Large intestine (tissue), 3 donors: ENCODE measurements at regions not wholly inside any gene's neighbourhood (a gene's known extent, or its start where the extent isn't known, plus 50 kb on each side); places are given as distances from the start of the nearest gene placed in this dataset.
"Not testable (repeated sequence)": the region's sequence is repeated elsewhere in the genome, so short reads cannot be mapped to it uniquely, and the experiment has no call there.

Experiments
- DNase-seq, 2 donors: peaks; one replicate each; pipeline versions ENCODE4 v3.0.0 to v3.0.0-alpha.2; 2013
- H3K27ac ChIP-seq: one replicate; pipeline ENCODE4 v1.5.1; 2013; ENCODE audit warnings: low read length
- H3K27me3 ChIP-seq: 2 replicates; pipeline ENCODE4 v1.6.1; 2013; ENCODE audit warnings: low read length; ENCODE audit not compliant: control insufficient read depth, insufficient read depth
- H3K36me3 ChIP-seq: 2 replicates; pipeline ENCODE4 v1.6.1; 2013; ENCODE audit warnings: low read length; ENCODE audit not compliant: control insufficient read depth, insufficient read depth
- H3K4me1 ChIP-seq: one replicate; pipeline ENCODE4 v1.6.1; 2013; ENCODE audit warnings: low read length; ENCODE audit not compliant: control insufficient read depth, insufficient read depth
- H3K4me3 ChIP-seq: one replicate; pipeline ENCODE4 v1.5.1; 2013; ENCODE audit warnings: low read length
- H3K9me3 ChIP-seq: one replicate; pipeline ENCODE4 v1.6.1; 2013; ENCODE audit warnings: mild to moderate bottlenecking, low read depth, low read length, moderate library complexity; ENCODE audit not compliant: control insufficient read depth
- WGBS: methylation state at CpG from one replicate; pipeline ENCODE4 v1.1.5; 2013; ENCODE audit warnings: low lambda C conversion rate; ENCODE audit not compliant: insufficient coverage; 5-methylcytosine and 5-hydroxymethylcytosine counted together

DNA sequence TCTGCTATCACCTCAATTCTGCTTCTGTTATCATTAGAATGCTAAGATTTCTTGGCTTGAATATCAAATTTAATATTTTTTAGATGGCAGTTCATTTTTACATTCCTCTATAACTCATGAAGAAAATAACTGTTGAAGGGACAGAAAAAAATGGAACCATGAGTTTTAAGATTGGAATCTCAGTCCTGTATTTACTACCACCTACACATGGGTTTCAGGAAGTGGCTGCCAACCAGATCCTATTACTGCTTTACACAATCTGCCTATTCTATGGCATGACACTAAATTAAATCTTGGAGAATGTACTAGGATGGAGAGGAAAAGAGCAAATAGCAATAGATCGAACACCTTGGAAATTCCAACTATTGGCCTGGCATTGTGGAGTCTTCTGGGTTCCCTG is 140.8 kb downstream of the DUSP6 start:
- H3K27me3 ChIP-seq = no peaks in the 10 kb centered on the region
- H3K27ac ChIP-seq = peak overlapping the region; percentile 29
- no peak for DNase-seq
- WGBS = no CpG with 5 or more reads among the region's 1 CpG
- H3K9me3 ChIP-seq = no peaks in the 10 kb centered on the region
- H3K4me1 ChIP-seq = peaks cover 18% of the 10 kb centered on the region
- no peak overlapping the region for H3K4me3 ChIP-seq
- no peaks in the 10 kb centered on the region for H3K36me3 ChIP-seq

DNA sequence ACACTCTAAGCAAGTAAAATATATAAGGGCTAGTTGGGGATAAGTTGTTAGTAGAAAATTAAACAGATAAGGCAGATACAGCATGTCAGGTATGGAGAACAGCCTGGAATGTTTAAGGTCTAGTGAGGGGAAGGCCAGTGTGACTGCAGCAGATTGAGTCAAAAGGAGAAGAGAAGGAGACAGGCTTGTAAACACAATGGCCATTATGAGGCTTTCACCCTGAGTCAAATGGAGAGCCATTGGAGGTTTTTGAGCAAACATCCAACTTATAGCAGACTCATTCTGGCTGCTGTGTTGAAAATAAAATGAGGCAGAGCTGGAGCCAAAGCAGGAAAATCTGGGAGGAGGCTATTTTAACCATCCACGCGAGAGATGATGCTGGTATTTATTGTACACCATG is 142.0 kb downstream of the DUSP6 start:
- Histone ChIP-seq H3K4me3 (no peak overlapping the region), H3K9me3 (no peaks in the 10 kb centered on the region), H3K36me3 (no peaks in the 10 kb centered on the region), H3K27me3 (no peaks in the 10 kb centered on the region), H3K27ac (no peak overlapping the region), H3K4me1 (peaks cover 25% of the 10 kb centered on the region)
- DNase-seq = no peak
- WGBS = no CpG with 5 or more reads among the region's 2 CpGs

DNA sequence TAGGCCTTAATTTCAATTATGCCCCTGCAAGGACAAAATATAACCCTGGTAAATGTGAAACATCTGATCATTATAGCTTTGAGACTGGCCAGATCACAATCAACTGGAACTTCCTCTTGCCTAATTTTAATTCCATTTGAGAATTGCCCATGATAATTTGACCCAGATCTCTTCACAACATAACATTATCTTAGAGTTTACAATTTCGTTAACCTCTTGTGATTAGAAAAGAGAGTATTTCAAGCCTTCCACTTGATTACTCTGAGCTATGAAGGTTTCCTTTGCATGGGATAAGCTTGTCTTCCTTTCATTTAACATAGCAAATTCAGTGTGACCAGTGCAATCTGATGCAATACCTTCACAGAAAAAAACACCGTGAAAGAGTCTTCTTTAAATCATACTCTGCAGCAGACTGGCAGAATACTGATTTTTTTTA is 143.6 kb downstream of the DUSP6 start:
- Histone ChIP-seq H3K27me3 (no peaks in the 10 kb centered on the region), H3K4me3 (no peak overlapping the region), H3K9me3 (no peaks in the 10 kb centered on the region), H3K4me1 (peaks cover 28% of the 10 kb centered on the region), H3K36me3 (no peaks in the 10 kb centered on the region), H3K27ac (no peak overlapping the region)
- 69% methylated on average over 2 of the region's 2 CpGs for WGBS
- no peak for DNase-seq

DNA sequence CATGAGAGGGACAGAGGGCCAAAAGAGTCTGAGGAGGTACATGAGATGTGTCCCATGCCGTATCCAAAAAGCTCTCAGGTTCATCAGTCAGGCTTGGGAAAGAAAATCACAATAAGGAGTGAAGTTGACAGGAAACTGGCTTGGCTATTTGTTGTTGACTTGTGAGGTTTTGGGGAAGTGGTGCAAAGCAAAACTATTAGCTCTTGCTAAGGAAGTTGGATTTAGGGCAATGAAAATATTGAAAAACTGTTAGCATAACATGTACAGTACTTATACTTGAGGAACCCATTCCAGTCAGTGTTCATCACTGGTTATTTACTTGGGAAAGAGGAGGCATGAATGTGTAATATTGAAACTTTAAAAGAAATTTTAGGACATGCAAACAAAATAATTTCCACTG is 145.9 kb downstream of the DUSP6 start:
- Histone ChIP-seq H3K4me1 (peaks cover 17% of the 10 kb centered on the region), H3K9me3 (no peaks in the 10 kb centered on the region), H3K27ac (peak overlapping the region; percentile 22), H3K36me3 (no peaks in the 10 kb centered on the region), H3K4me3 (no peak overlapping the region), H3K27me3 (no peaks in the 10 kb centered on the region)
- DNase-seq = no peak
- 80% methylated on average over 1 of the region's 1 CpG for WGBS

DNA sequence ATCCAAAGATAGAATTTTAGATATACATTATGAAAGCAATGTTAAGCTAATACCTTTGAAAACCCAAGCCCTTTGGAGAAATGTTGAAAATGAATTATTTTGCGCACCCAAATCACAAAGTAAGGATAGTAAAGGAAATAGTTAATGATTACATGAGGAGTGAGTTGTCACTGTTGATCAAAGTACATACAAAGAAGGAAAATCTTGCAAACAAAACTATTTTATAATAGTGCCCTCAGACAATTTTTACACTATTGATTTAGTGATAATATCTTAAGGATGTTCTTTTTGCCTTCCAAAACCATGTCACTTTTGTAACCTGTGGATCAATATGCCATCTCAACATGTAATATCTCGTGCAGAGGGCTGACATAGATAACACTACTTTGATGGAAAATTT is 146.8 kb downstream of the DUSP6 start:
- Histone ChIP-seq H3K4me1 (peaks cover 17% of the 10 kb centered on the region), H3K4me3 (no peak overlapping the region), H3K9me3 (no peaks in the 10 kb centered on the region), H3K27ac (peak overlapping the region; percentile 22), H3K36me3 (no peaks in the 10 kb centered on the region), H3K27me3 (no peaks in the 10 kb centered on the region)
- peak in 1 of 2 donors; percentile 27 for DNase-seq
- WGBS = 29% methylated on average over 1 of the region's 2 CpGs

DNA sequence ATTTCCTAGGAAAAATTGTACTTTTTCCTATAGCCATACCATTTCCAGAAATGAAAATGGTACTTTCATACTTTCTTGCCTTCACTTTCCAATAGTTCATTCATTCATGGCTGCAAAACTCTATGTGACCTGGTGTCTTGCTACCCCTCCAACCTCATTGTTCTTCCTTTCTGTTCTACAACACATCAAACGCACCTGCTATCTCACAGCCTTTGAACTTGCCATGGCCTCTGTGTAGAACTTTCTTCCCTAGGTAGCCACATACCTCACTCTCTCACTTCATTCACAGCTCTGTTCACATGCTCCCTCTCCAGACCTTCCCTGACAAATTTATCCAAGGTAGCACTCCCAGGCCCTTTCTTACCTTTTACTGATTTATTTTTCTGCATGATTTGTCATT is 149.2 kb downstream of the DUSP6 start:
- Histone ChIP-seq H3K27me3 (no peaks in the 10 kb centered on the region), H3K4me3 (no peak overlapping the region), H3K27ac (no peak overlapping the region), H3K9me3 (no peaks in the 10 kb centered on the region), H3K36me3 (no peaks in the 10 kb centered on the region), H3K4me1 (peaks cover 17% of the 10 kb centered on the region)
- no peak for DNase-seq
- no CpG with 5 or more reads among the region's 1 CpG for WGBS

DNA sequence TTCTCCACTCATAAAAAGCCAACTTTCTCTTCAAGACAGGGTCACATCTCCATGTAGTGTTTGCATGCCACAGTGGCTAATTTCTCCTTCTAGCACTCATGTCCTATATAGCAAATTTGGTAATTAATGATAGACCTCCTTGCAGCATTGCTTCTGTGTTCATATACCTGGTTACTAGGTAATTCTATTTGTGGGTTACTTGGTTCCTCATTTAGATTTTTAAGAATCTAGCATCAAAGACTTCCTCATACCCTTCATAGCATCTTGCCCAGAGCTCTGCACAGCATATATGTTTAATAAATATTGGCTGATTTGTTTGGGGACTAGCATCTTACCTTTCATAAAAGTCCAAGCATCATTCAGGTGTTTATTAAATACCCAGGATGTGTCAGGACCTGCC is 152.1 kb downstream of the DUSP6 start:
- Histone ChIP-seq H3K4me3 (no peak overlapping the region), H3K9me3 (peaks cover 3% of the 10 kb centered on the region), H3K27me3 (no peaks in the 10 kb centered on the region), H3K4me1 (peaks cover 8% of the 10 kb centered on the region), H3K36me3 (no peaks in the 10 kb centered on the region), H3K27ac (no peak overlapping the region)
- DNase-seq = no peak

DNA sequence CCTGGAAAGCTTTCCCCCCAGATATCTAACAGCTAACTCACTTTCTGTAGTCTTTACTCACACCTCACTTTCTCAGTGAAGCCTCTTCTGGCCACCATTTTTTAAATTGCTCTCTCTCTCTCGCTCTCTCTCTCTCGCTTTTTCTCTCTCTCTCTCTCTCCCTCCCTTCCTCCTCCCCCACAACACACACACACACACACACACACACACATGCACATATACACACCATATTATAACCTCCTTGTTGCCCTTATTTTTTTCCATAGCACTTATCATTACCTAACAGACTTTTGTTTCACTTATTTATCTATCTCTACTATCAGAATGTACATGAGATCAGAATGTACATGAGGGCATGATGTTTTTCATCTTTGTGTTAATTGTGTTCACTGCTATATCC is 156.8 kb downstream of the DUSP6 start:
- H3K27me3 ChIP-seq = no peaks in the 10 kb centered on the region
- no peak overlapping the region for H3K4me3 ChIP-seq
- peaks cover 6% of the 10 kb centered on the region for H3K9me3 ChIP-seq
- H3K36me3 ChIP-seq = no peaks in the 10 kb centered on the region
- no peaks in the 10 kb centered on the region for H3K4me1 ChIP-seq
- no peak overlapping the region for H3K27ac ChIP-seq
- no peak for DNase-seq
- WGBS = 100% methylated on average over 2 of the region's 2 CpGs

DNA sequence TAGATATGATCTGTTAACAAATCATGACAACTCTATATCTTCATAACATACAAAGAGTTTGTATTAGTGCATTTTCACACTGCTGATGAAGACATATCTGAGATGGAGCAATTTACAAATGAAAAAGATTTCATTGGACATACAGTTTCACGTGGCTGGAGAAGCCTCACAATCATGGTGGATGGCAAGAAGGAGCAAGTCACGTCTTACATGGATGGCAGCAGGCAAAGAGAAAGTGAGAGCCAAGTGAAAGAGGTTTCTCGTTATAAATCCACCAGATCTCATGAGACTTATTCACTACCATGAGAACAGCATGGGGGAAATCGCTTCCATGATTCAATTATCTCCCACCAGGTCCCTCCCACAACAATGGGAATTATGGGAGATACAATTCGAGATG is 157.6 kb downstream of the DUSP6 start:
- H3K27me3 ChIP-seq = no peaks in the 10 kb centered on the region
- H3K36me3 ChIP-seq = no peaks in the 10 kb centered on the region
- DNase-seq = no peak
- peaks cover 13% of the 10 kb centered on the region for H3K9me3 ChIP-seq
- 100% methylated on average over 1 of the region's 5 CpGs for WGBS
- H3K27ac ChIP-seq = no peak overlapping the region
- no peak overlapping the region for H3K4me3 ChIP-seq
- H3K4me1 ChIP-seq = no peaks in the 10 kb centered on the region

DNA sequence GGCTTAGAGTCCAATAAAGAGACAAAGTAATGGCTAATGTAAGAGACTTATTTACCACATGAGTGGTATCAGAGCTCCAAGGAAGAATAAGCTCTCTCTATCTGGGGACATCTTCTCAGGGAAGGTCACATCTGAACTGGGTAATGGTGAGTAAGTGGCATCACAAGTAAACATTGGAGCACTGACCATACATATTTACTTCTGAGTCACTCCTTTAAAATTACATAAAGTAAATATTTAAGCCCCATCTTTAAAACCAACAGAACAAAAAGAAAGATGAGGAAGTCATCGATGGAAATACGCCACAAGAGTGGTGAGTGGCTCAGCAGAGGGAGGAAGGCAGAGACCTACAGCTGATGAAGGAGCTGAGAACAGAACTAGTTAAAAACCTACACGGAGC is 159.9 kb downstream of the DUSP6 start:
- no peaks in the 10 kb centered on the region for H3K27me3 ChIP-seq
- WGBS = 73% methylated on average over 2 of the region's 3 CpGs
- no peaks in the 10 kb centered on the region for H3K36me3 ChIP-seq
- no peaks in the 10 kb centered on the region for H3K4me1 ChIP-seq
- no peak for DNase-seq
- H3K9me3 ChIP-seq = peaks cover 20% of the 10 kb centered on the region
- no peak overlapping the region for H3K27ac ChIP-seq
- H3K4me3 ChIP-seq = no peak overlapping the region

DNA sequence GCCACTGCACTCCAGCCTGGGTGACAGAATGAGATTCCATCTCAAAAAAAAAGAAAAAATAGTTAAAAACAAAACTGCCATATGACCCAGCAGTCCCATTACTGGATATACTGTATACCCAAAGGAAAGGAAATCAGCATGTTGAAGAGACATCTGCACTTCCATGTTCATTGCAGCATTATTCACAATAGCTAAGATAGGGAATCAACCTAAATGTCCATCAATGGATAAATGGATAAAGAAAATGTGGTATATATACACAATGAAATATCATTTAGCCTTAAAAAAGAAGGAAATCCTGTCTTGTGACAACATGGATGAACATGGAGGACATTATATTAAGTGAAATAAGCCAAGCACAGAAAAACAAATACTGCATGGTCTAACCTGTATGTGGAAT is 160.7 kb downstream of the DUSP6 start:
- not testable (repeated sequence) for H3K36me3 ChIP-seq, H3K4me3 ChIP-seq, H3K4me1 ChIP-seq, H3K27ac ChIP-seq, DNase-seq, H3K27me3 ChIP-seq
- H3K9me3 ChIP-seq = peaks cover 20% of the 10 kb centered on the region
